ENCODE measurements at regions not wholly inside any gene's neighbourhood (a gene's known extent, or its start where the extent isn't known, plus 50 kb on each side); places are given as distances from the start of the nearest gene placed in this dataset.

GRCh38 chr9:88596376-88596775, 61.4 kb downstream of the NXNL2 start:
- TF ChIP-seq CEBPB (IDR thresholded peaks at IDR 0.05) = no peak
- TF ChIP-seq TEAD4 (IDR thresholded peaks at IDR 0.05) = no peak
- TF ChIP-seq YY1 (IDR thresholded peaks at IDR 0.05; ENCODE audit: low read depth) = no peak
- TF ChIP-seq CREB1 (IDR thresholded peaks at IDR 0.05; ENCODE audit: low read depth) = no peak
- TF ChIP-seq ZBTB7A (IDR thresholded peaks at IDR 0.05; ENCODE audit: low read depth) = no peak
- no peak for TF ChIP-seq REST (IDR thresholded peaks at IDR 0.05; ENCODE audit: low read depth)
- TF ChIP-seq TCF12 (IDR thresholded peaks at IDR 0.05; ENCODE audit: low read depth) = no peak
- TF ChIP-seq TAF1 (IDR thresholded peaks at IDR 0.05; ENCODE audit: low read depth) = no peak
- TF ChIP-seq FOXM1 (IDR thresholded peaks at IDR 0.05; ENCODE audit: borderline replicate concordance, low read depth) = no peak
- no peak for TF ChIP-seq USF1 (IDR thresholded peaks at IDR 0.05)
- TF ChIP-seq RAD21 (IDR thresholded peaks at IDR 0.05; ENCODE audit: low read depth) = no peak
- no peak for TF ChIP-seq NFIC (IDR thresholded peaks at IDR 0.05)
- TF ChIP-seq EP300 (IDR thresholded peaks at IDR 0.05; ENCODE audit: borderline replicate concordance) = no peak
- no peak for TF ChIP-seq MAX (IDR thresholded peaks at IDR 0.05)
- TF ChIP-seq EGR1 (IDR thresholded peaks at IDR 0.05) = no peak

GRCh38 chr9:88604836-88605511, 70.0 kb downstream of the NXNL2 start:
- TF ChIP-seq TAF1 (IDR thresholded peaks at IDR 0.05; ENCODE audit: low read depth) (no peak), USF1 (IDR thresholded peaks at IDR 0.05) (no peak), MAX (IDR thresholded peaks at IDR 0.05) (no peak), RAD21 (IDR thresholded peaks at IDR 0.05; ENCODE audit: low read depth) (no peak), ZBTB7A (IDR thresholded peaks at IDR 0.05; ENCODE audit: low read depth) (no peak), CEBPB (IDR thresholded peaks at IDR 0.05) (no peak), EP300 (IDR thresholded peaks at IDR 0.05; ENCODE audit: borderline replicate concordance) (no peak)

- TF ChIP-seq EGR1 (IDR thresholded peaks at IDR 0.05) (no peak), CREB1 (IDR thresholded peaks at IDR 0.05; ENCODE audit: low read depth) (no peak), ZBTB7A (IDR thresholded peaks at IDR 0.05; ENCODE audit: low read depth) (no peak), NFIC (IDR thresholded peaks at IDR 0.05) (no peak), EP300 (IDR thresholded peaks at IDR 0.05; ENCODE audit: borderline replicate concordance) (no peak), REST (IDR thresholded peaks at IDR 0.05; ENCODE audit: low read depth) (no peak), CEBPB (IDR thresholded peaks at IDR 0.05) (no peak), TEAD4 (IDR thresholded peaks at IDR 0.05) (no peak), USF1 (IDR thresholded peaks at IDR 0.05) (no peak), YY1 (IDR thresholded peaks at IDR 0.05; ENCODE audit: low read depth) (no peak), FOXM1 (IDR thresholded peaks at IDR 0.05; ENCODE audit: borderline replicate concordance, low read depth) (no peak), RAD21 (IDR thresholded peaks at IDR 0.05; ENCODE audit: low read depth) (no peak), TCF12 (IDR thresholded peaks at IDR 0.05; ENCODE audit: low read depth) (no peak), TAF1 (IDR thresholded peaks at IDR 0.05; ENCODE audit: low read depth) (no peak)
These were observed 70.8 kb downstream of the NXNL2 start for GRCh38 chr9:88605512-88606362.

GRCh38 chr9:88614359-88614758, 79.4 kb downstream of the NXNL2 start:
- TF ChIP-seq FOXM1 (IDR thresholded peaks at IDR 0.05; ENCODE audit: borderline replicate concordance, low read depth) (no peak), YY1 (IDR thresholded peaks at IDR 0.05; ENCODE audit: low read depth) (no peak), MAX (IDR thresholded peaks at IDR 0.05) (no peak)

- TF ChIP-seq RAD21 (IDR thresholded peaks at IDR 0.05; ENCODE audit: low read depth) = no peak
- no peak for TF ChIP-seq EGR1 (IDR thresholded peaks at IDR 0.05)
- TF ChIP-seq TAF1 (IDR thresholded peaks at IDR 0.05; ENCODE audit: low read depth) = no peak
- no peak for TF ChIP-seq ZBTB7A (IDR thresholded peaks at IDR 0.05; ENCODE audit: low read depth)
- TF ChIP-seq NFIC (IDR thresholded peaks at IDR 0.05) = no peak
- no peak for TF ChIP-seq CEBPB (IDR thresholded peaks at IDR 0.05)
- no peak for TF ChIP-seq CREB1 (IDR thresholded peaks at IDR 0.05; ENCODE audit: low read depth)
- TF ChIP-seq YY1 (IDR thresholded peaks at IDR 0.05; ENCODE audit: low read depth) = no peak
- no peak for TF ChIP-seq USF1 (IDR thresholded peaks at IDR 0.05)
- no peak for TF ChIP-seq EP300 (IDR thresholded peaks at IDR 0.05; ENCODE audit: borderline replicate concordance)
- TF ChIP-seq MAX (IDR thresholded peaks at IDR 0.05) = no peak
- no peak for TF ChIP-seq TCF12 (IDR thresholded peaks at IDR 0.05; ENCODE audit: low read depth)
- no peak for TF ChIP-seq TEAD4 (IDR thresholded peaks at IDR 0.05)
- no peak for TF ChIP-seq FOXM1 (IDR thresholded peaks at IDR 0.05; ENCODE audit: borderline replicate concordance, low read depth)
- no peak for TF ChIP-seq REST (IDR thresholded peaks at IDR 0.05; ENCODE audit: low read depth)
These were observed 88.7 kb downstream of the NXNL2 start for GRCh38 chr9:88623698-88624097.
